AG04450 (cell line): ENCODE measurements at regions not wholly inside any gene's neighbourhood (a gene's known extent, or its start where the extent isn't known, plus 50 kb on each side); places are given as distances from the start of the nearest gene placed in this dataset.

Experiments
- CTCF ChIA-PET: fragments of 300-600, 350-600 bp; formaldehyde crosslinking; extraction: SDS; loops from one replicate; lab custom pipeline; 2022; ENCODE audit warnings: antibody characterized with exemption, inconsistent platforms; lab: Charles Lee
- POLR2A ChIA-PET: fragments of 350-600 bp; formaldehyde crosslinking; extraction: SDS; loops from one replicate; lab custom pipeline; 2021; ENCODE audit warnings: antibody characterized with exemption, inconsistent platforms; lab: Yijun Ruan, JAX
- DNase-seq: peaks from one replicate; pipeline ENCODE4 v3.0.0-alpha.2; 2011; ENCODE audit warnings: low read depth, low spot score
- H3K27ac ChIP-seq: one replicate; pipeline ENCODE4 v1.5.1; 2012; ENCODE audit warnings: low read depth, low read length, control low read depth
- H3K27me3 ChIP-seq: one replicate; pipeline ENCODE4 v1.6.0; 2012; ENCODE audit warnings: low read length; ENCODE audit not compliant: control insufficient read depth, insufficient read depth
- H3K4me3 ChIP-seq: 2 replicates; pipeline ENCODE4 v1.5.1; 2011; ENCODE audit warnings: mild to moderate bottlenecking, low read depth, low read length, control low read depth
- H3K9me3 ChIP-seq: 2 replicates; pipeline ENCODE4 v1.5.1; 2012; ENCODE audit warnings: low read length; ENCODE audit not compliant: control insufficient read depth, insufficient read depth
- TF ChIP-seq, protein P1 (sequence below): IDR thresholded peaks from 2 replicates; pipeline ENCODE4 v1.5.1; 2011; ENCODE audit warnings: low read depth, low read length, control low read depth, inconsistent platforms

- CTCF ChIA-PET = no interaction called here
- no peak for DNase-seq
- Histone ChIP-seq H3K27me3 (no peaks in the 10 kb centered on the region), H3K4me3 (no peak overlapping the region), H3K27ac (no peak overlapping the region), H3K9me3 (no peaks in the 10 kb centered on the region)
- TF ChIP-seq, protein P1, sequence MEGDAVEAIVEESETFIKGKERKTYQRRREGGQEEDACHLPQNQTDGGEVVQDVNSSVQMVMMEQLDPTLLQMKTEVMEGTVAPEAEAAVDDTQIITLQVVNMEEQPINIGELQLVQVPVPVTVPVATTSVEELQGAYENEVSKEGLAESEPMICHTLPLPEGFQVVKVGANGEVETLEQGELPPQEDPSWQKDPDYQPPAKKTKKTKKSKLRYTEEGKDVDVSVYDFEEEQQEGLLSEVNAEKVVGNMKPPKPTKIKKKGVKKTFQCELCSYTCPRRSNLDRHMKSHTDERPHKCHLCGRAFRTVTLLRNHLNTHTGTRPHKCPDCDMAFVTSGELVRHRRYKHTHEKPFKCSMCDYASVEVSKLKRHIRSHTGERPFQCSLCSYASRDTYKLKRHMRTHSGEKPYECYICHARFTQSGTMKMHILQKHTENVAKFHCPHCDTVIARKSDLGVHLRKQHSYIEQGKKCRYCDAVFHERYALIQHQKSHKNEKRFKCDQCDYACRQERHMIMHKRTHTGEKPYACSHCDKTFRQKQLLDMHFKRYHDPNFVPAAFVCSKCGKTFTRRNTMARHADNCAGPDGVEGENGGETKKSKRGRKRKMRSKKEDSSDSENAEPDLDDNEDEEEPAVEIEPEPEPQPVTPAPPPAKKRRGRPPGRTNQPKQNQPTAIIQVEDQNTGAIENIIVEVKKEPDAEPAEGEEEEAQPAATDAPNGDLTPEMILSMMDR = no peak
- POLR2A ChIA-PET = no interaction called here
Observed at GRCh38 chr6:147138835-147139234, 65.4 kb upstream of the STXBP5 start.

GRCh38 chr6:147141711-147142308 is 62.4 kb upstream of the STXBP5 start:
- ChIA-PET POLR2A (no interaction called here), CTCF (no interaction called here)
- H3K9me3 ChIP-seq = no peaks in the 10 kb centered on the region
- no peak for DNase-seq
- H3K27ac ChIP-seq = no peak overlapping the region
- H3K27me3 ChIP-seq = no peaks in the 10 kb centered on the region
- no peak overlapping the region for H3K4me3 ChIP-seq
- TF ChIP-seq, protein P1 = no peak

DNA sequence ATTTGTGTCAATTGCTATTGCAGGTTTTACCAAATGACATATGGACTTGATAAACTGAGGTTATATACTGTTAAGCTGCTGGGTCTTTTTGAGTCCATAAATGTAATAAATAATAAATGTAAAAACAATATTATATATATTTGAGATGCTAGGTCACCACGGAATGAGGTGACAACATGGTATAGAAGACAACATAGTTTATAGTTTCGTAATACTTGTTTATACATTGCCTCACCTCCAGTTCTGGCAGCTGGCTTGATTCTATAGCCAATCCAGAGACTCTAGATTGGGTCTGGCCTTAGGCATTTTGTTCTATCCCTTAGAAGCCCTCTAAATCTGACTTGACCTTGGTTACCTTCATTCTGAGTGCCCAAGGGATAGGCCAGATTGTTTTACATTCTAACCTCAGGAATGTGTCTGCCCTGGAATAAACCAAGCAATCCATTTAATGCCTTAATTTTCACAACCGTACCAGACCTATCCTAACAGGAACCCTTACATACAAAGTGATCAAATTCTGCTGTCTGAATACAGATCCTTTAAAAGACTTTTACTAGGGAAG is 61.5 kb upstream of the STXBP5 start:
- no peaks in the 10 kb centered on the region for H3K27me3 ChIP-seq
- no peak for DNase-seq
- no peak overlapping the region for H3K4me3 ChIP-seq
- no peaks in the 10 kb centered on the region for H3K9me3 ChIP-seq
- TF ChIP-seq, protein P1 = no peak
- POLR2A ChIA-PET = no interaction called here
- H3K27ac ChIP-seq = no peak overlapping the region
- CTCF ChIA-PET = no interaction called here

- no peaks in the 10 kb centered on the region for H3K27me3 ChIP-seq
- no peak overlapping the region for H3K4me3 ChIP-seq
- no peaks in the 10 kb centered on the region for H3K9me3 ChIP-seq
- ChIA-PET CTCF (interaction anchor here (0.6 kb wide), 1 partner anchor 10 kb away, joined by 3 read pairs; no protein-coding TSS in a partner anchor), POLR2A (interaction anchor here (0.6 kb wide), 1 partner anchor 55 kb away, joined by 3 read pairs; no protein-coding TSS in a partner anchor)
- TF ChIP-seq, protein P1 = no peak
- no peak for DNase-seq
- H3K27ac ChIP-seq = no peak overlapping the region
Observed at GRCh38 chr6:147149092-147149491, 55.1 kb upstream of the STXBP5 start.

DNA sequence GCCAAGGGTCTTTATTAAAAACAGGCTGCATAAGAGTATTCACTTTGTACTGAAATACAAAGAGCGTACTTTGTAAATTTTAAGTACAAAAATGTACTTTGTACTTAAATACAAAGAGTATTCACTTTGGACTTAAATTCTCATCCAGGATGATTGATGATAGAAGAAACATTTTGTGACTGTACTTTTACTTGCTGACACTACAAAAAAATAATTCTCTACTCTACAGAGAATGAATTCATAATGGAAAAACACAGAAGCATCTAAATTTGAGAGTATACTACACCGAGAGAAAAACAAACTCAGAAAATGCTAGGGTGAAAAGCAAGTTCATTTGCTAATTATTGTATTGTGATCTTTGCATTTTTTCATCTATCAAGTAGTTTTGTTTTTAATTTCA is 54.4 kb upstream of the STXBP5 start:
- no peak overlapping the region for H3K4me3 ChIP-seq

More for the DNA sequence above, 54.4 kb upstream of the STXBP5 start:
- Histone ChIP-seq H3K27me3 (no peaks in the 10 kb centered on the region), H3K27ac (no peak overlapping the region), H3K9me3 (no peaks in the 10 kb centered on the region)
- TF ChIP-seq, protein P1 = no peak
- no peak for DNase-seq
- ChIA-PET POLR2A (no interaction called here), CTCF (no interaction called here)
